ENCODE measurements at regions not wholly inside any gene's neighbourhood (a gene's known extent, or its start where the extent isn't known, plus 50 kb on each side); places are given as distances from the start of the nearest gene placed in this dataset.
"Not testable (repeated sequence)": the region's sequence is repeated elsewhere in the genome, so short reads cannot be mapped to it uniquely, and the experiment has no call there.

- no peaks in the 10 kb centered on the region for H3K9me3 ChIP-seq (ENCODE audit: low read depth, low read length, poor library complexity, severe bottlenecking)
- no peak for TF ChIP-seq EZH2 (IDR thresholded peaks at IDR 0.05; ENCODE audit: borderline replicate concordance, low read depth, low read length, poor library complexity, severe bottlenecking)
- TF ChIP-seq CTCF (conservative IDR thresholded peaks at IDR 0.05; ENCODE audit: low read depth, low read length) = no peak
- H3K36me3 ChIP-seq (ENCODE audit: insufficient read depth, low read length, poor library complexity, severe bottlenecking) = no peaks in the 10 kb centered on the region
- ChIA-PET CTCF (no interaction called here), POLR2A (ENCODE audit: low non-redundant PET) (no interaction called here)
- no peak overlapping the region for H3K4me3 ChIP-seq (ENCODE audit: low read depth, low read length, poor library complexity, severe bottlenecking)
- BruUV-seq (replicated peaks) = no TSS peak
- no peaks in the 10 kb centered on the region for H3K27me3 ChIP-seq (replicated peaks; ENCODE audit: insufficient read depth, low read depth, low read length, poor library complexity)
- H3K27ac ChIP-seq (ENCODE audit: low read depth, low read length, poor library complexity, severe bottlenecking) = no peak overlapping the region
- no peaks in the 10 kb centered on the region for H3K4me1 ChIP-seq (ENCODE audit: insufficient read depth, low read length, poor library complexity, severe bottlenecking)
- intact Hi-C loops (cut with micrococcal nuclease; ENCODE audit: unreplicated experiment) = no loop called here
- no peak for DNase-seq (ENCODE audit: low spot score)
Measured at GRCh38 chr10:35986756-35987502, 344.8 kb upstream of the FZD8 start.

- no peaks in the 10 kb centered on the region for H3K4me1 ChIP-seq (ENCODE audit: insufficient read depth, low read length, poor library complexity, severe bottlenecking)
- BruUV-seq (replicated peaks) = no TSS peak
- no peak overlapping the region for H3K27ac ChIP-seq (ENCODE audit: low read depth, low read length, poor library complexity, severe bottlenecking)
- no peaks in the 10 kb centered on the region for H3K9me3 ChIP-seq (ENCODE audit: low read depth, low read length, poor library complexity, severe bottlenecking)
- no peaks in the 10 kb centered on the region for H3K36me3 ChIP-seq (ENCODE audit: insufficient read depth, low read length, poor library complexity, severe bottlenecking)
- H3K4me3 ChIP-seq (ENCODE audit: low read depth, low read length, poor library complexity, severe bottlenecking) = no peak overlapping the region
- intact Hi-C loops (cut with micrococcal nuclease; ENCODE audit: unreplicated experiment) = no loop called here
- DNase-seq (ENCODE audit: low spot score) = no peak
- TF ChIP-seq EZH2 (IDR thresholded peaks at IDR 0.05; ENCODE audit: borderline replicate concordance, low read depth, low read length, poor library complexity, severe bottlenecking) (no peak), CTCF (conservative IDR thresholded peaks at IDR 0.05; ENCODE audit: low read depth, low read length) (no peak)
- ChIA-PET POLR2A (ENCODE audit: low non-redundant PET) (no interaction called here), CTCF (no interaction called here)
- H3K27me3 ChIP-seq (replicated peaks; ENCODE audit: insufficient read depth, low read depth, low read length, poor library complexity) = no peaks in the 10 kb centered on the region
Measured at GRCh38 chr10:35979116-35979515, 337.0 kb upstream of the FZD8 start.

GRCh38 chr10:35973912-35974591 lies 332.0 kb upstream of the FZD8 start:
- DNase-seq (ENCODE audit: low spot score); POLR2A ChIA-PET (ENCODE audit: low non-redundant PET); H3K36me3 ChIP-seq (ENCODE audit: insufficient read depth, low read length, poor library complexity, severe bottlenecking); H3K9me3 ChIP-seq (ENCODE audit: low read depth, low read length, poor library complexity, severe bottlenecking); H3K4me3 ChIP-seq (ENCODE audit: low read depth, low read length, poor library complexity, severe bottlenecking); BruUV-seq (replicated peaks); H3K27ac ChIP-seq (ENCODE audit: low read depth, low read length, poor library complexity, severe bottlenecking); H3K4me1 ChIP-seq (ENCODE audit: insufficient read depth, low read length, poor library complexity, severe bottlenecking); H3K27me3 ChIP-seq (replicated peaks; ENCODE audit: insufficient read depth, low read depth, low read length, poor library complexity); CTCF ChIA-PET; intact Hi-C loops (cut with micrococcal nuclease; ENCODE audit: unreplicated experiment): not testable (repeated sequence)

GRCh38 chr10:35972275-35972674 lies 330.2 kb upstream of the FZD8 start:
- Histone ChIP-seq H3K9me3 (ENCODE audit: low read depth, low read length, poor library complexity, severe bottlenecking) (no peaks in the 10 kb centered on the region), H3K4me1 (ENCODE audit: insufficient read depth, low read length, poor library complexity, severe bottlenecking) (no peaks in the 10 kb centered on the region), H3K4me3 (ENCODE audit: low read depth, low read length, poor library complexity, severe bottlenecking) (no peak overlapping the region), H3K27ac (ENCODE audit: low read depth, low read length, poor library complexity, severe bottlenecking) (no peak overlapping the region), H3K27me3 (replicated peaks; ENCODE audit: insufficient read depth, low read depth, low read length, poor library complexity) (no peaks in the 10 kb centered on the region), H3K36me3 (ENCODE audit: insufficient read depth, low read length, poor library complexity, severe bottlenecking) (no peaks in the 10 kb centered on the region)
- no peak for TF ChIP-seq CTCF (conservative IDR thresholded peaks at IDR 0.05; ENCODE audit: low read depth, low read length)
- intact Hi-C loops (cut with micrococcal nuclease; ENCODE audit: unreplicated experiment) = no loop called here
- CTCF ChIA-PET = no interaction called here
- DNase-seq (ENCODE audit: low spot score) = no peak
- POLR2A ChIA-PET (ENCODE audit: low non-redundant PET) = no interaction called here
- no TSS peak for BruUV-seq (replicated peaks)

All from A673 (cell line).